NCI-H226 (cell line): ENCODE measurements at regions not wholly inside any gene's neighbourhood (a gene's known extent, or its start where the extent isn't known, plus 50 kb on each side); places are given as distances from the start of the nearest gene placed in this dataset.
"Not testable (repeated sequence)": the region's sequence is repeated elsewhere in the genome, so short reads cannot be mapped to it uniquely, and the experiment has no call there.

Experiments used
- DNase-seq: peaks from one replicate; pipeline ENCODE4 v3.0.0-alpha.2; 2015

DNA sequence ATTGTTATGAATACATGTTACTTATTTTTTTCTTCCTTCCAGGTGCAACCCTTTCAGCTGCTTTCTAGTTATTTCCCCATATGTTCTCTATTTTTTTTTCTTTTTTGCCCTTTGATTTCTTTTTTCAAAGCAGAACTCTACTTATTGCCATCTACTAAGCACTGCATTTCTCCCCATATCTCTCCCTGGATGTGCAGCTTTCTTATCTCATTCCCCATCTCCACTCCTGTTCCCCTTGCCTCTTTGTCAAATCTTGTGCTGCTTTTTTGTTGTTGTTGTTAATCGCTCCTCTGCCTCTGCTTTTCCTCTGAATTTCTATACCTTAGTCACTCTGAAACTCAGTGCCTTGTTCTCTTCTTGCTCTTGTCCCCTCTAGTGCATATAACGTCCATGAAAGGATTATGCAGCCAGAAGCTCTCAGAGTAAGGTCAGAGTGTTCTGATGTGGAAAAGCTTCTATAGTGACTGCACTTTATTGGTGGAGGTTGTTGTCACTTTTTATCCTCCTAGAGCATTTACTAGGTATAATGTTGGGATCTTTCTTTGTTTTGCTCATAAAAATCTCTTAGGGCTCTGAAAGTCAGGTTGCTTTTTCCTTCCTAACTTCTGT, 51.1 kb upstream of the JADE1 start:
- no peak for DNase-seq

DNA sequence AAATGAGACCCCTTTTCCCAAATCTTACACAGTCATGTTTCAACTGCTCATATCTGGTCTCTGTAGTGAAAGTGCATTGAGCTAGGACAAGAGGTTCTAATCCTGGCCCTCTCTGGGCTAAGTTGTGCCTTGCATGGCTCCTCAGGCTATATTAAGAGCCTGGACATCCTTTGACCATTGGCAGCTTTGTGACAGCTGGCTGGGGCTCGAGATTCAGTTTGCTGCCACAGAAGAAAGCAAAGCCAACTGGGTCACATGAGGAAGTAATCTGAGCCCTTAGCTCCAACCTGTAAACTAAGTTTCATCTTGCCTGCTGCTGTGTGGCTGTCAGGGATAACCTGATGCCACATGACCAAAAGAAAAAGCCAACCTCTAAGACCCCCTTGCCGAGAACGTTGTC, 51.8 kb upstream of the JADE1 start:
- no peak for DNase-seq

DNA sequence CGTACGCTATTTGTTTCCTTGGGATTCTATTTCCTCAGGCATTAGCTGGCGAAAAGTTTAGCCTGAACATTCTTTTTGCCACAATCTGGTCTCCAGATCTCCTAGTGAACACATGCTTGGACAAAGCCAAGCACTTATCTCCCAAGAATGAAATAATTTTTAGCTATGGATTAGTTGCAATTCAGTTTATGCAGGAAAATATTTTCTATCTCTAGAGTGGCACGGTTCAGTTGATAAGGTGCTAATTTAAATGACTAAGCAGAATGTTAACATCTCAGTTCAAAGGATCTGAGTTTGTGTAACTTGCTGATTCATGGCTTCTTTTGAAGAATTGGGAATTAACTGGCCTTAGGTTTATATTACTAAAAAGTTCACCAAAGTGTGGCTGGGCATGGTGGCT, 58.1 kb upstream of the JADE1 start:
- DNase-seq = no peak

DNA sequence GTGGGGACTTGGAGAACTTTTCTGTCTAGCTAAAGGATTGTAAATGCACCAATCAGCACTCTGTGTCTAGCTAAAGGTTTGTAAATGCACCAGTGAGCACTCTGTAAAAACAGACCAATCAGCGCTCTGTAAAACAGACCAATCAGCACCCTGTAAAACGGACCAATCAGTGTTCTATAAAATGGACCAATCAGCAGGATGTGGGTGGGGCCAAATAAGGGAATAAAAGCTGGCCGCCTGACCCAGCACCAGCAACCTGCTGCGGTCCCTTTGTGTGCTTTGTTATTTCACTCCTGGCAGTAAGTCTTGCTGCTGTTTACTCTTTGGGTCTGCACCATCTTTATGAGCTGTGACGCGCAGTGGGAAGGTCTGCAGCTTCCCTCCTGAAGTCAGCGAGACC, 67.8 kb upstream of the JADE1 start:
- DNase-seq = not testable (repeated sequence)

DNA sequence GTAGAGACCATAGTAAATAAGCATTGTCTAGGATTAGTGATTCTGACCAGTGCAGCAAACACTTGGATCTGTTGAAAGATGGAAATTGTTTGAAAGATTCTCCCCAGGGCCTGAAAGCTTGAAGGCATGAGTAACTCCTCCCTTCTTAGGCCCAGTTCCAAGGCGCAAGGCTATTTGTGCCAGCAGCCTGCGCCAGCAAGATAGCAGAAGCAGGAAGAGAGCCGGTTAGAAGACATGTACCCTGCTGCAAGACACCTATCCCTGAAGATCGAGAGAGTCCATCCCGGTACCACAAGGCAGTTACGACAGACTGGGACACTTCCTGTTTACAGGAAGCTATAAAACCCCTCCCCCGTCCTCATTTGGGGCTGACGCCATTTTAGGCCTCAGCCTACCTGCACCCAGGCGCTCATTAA, 72.4 kb upstream of the JADE1 start:
- DNase-seq = no peak

DNA sequence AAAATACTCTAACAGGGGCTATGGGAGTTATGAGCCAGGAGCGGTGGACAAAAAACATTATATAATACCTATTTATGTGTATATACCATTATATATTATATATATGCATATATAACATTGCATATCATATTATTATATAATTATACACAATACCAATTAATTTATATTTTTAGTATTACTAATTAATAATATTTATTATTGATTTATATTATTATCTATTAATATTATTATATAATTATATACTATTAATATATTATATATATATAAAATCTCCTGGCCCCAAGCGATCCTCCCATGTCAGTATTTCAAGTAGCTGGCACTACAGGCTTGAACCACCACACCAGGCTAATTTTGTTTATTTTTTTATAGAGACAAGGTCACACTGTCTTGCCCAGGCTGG, 73.8 kb upstream of the JADE1 start:
- no peak for DNase-seq

DNA sequence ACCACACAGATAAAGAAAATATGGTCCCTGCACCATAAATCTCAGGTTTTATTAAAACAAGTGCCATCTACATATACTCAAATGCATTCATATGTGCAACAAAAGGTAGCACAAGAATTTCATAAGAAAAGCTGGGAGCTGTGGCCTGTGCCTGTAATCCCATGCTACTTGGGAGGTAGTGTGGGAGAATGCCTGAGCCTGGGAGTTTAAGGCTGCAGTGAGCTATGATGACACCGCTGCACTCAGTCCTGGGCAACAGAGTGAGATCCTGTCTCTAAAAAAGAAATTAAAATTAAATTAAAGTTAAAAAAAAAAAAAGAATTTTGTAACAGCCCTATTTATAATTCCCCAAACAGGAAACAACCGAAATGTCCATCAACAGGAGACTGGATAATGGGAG, 81.3 kb upstream of the JADE1 start:
- no peak for DNase-seq

DNA sequence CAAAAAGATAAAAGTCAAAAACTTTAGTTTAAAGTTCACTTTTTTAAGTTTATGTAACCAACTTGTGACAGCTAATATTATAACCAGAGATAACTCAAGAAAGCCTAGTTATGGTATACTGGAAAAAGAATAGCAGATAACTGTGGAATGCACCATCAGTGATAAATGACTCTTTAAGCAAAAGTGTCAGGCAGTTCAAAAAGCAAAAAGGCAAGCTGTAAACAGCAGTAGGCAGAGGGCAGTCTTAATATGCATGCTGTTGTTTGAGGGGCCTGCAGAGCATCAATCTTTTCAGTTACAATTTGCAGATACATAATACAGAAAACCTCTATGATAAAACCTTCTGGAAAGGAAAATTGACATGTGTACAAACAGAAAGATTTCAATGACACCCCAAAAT, 81.8 kb upstream of the JADE1 start:
- peak; percentile 33 for DNase-seq

DNA sequence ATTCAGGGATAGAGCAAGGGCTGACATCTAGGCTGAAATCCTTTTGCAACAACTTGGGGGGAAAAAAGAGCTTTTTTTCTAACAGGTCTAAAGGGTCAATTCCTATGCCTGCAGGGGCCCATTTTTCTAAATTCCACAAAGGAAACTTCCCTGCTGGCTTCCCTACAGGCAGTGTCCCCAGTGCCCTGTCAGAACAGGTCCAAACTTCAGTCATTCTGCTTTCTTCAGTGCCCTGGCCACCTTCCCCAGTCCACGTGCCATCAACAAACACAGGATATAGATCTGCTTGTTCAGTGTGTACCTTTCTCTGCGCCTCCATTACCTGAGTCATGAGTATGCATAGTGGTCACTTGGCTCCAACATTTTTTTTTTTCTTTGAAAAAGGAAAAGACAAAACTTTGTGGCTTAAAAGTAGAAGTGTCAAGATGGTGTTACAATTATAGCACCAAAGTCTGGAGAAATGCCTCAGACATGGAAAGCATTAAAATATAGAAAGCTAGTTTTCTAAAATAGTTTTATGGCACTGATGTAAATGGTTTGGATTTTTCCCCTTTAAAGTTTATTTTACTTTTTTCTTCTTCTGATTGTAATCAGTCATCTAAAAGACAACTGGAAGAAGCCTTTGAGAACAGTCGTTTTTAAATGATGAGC, 84.0 kb upstream of the JADE1 start:
- DNase-seq = no peak

DNA sequence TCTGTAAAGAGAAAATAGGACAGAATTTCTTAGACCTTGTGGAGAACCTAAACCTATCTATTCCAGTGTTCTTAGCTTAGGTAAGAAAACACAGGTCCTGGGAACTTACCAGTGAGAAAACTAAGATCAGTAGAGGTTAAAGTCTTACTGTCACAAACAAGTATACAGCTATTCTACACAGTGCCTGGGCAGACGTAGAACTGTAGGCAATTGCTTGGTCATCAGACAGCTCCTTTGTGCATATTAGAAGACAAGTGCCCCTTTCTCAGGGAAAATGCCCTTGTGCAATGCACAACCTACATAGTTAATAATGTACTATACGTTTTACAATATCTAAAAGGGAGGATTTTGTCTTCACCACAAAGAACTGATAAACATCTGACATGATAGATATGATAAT, 86.6 kb upstream of the JADE1 start:
- DNase-seq = no peak

DNA sequence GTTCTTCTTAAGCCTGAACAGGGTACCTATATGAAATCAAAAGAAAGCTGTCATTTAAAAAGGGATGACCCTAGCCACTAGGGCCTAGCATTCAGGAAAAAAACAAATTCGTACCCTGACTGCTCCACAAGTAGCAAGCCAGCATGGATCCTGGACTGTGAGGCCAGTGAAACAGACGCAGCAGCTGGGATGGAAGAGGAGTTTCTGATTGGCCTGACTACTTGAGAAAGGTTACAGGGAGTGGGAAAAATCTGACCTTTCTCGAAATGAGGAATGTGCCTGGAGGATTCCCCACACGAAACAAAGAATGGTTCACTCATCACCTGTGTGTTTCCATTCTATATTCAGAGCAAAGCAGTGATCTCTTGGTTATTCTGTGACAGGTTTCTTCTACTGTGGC, 87.6 kb upstream of the JADE1 start:
- no peak for DNase-seq

DNA sequence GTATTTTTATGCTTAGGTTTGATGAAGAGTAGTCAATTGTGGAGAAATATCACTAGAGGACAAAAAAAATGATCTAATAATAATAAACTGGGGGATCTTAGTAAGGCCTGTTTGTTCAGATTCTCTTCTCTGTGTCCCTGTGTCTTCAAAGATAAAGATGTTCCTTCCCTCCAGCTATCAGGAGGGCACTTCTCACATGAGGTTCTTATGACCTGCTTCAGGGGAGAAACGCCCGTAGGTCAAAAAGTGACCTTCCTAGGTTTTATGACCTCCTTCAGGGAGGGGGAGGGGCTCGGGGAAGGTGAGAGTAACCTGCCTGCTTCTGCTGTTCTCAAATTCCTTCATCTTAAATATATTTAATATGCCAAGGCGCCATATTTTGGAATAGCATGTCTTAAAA, 89.2 kb upstream of the JADE1 start:
- DNase-seq = no peak

DNA sequence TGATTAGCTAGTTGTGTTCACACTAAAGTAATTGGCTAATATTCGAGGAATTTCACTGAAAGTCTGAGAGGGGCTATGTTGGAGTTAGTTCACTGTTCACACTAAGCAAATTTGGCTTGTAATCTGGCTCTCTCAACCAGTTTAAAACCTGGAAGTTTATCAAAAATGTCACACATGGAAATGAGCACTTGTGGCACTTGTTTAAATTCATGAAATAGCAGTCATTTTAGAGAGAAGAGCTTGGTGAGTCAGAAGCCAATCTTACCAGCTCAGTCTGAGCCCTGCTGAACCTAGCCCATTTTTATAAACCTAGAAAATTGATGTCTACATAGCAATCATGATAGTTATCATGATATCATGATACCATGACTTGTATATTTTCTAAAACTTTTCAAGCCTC, 90.7 kb upstream of the JADE1 start:
- no peak for DNase-seq

DNA sequence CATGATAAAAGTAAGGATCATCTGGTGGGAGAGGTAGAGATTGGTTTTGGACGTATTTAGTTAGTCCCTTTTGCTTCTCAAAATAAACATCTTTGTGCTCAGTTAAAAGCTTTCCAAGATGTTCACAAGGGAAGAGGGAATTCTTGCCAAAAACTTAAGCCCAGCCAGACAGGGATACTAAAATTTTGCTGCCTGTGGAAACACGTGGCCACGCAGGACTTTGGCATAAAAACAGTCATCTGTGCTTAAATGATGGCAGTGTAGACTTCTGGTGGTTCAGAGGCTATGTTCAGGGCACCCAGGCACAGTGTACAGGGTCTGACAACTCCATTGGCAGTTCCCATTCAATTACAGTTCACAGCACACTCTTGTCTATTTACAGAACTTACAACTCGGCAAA, 93.2 kb upstream of the JADE1 start:
- DNase-seq = no peak

DNA sequence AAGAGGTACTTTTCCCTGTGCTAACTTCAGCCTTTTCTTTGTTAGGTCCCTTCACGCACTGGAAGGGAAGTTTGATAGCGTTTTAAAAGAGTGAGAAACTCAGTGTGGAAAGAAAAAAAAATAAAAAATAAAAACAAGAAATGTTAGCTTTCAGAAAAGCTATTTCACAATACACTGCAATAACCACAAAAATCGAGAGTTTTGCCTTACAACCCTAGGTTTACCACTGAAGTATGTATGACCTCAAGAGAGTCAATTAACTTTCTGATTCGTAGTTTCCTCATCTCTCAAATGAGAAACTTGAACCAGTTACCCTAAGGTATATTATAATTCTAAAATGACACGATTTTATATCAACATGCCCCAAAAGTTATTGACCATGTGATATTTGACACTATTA, 93.9 kb upstream of the JADE1 start:
- DNase-seq = no peak

DNA sequence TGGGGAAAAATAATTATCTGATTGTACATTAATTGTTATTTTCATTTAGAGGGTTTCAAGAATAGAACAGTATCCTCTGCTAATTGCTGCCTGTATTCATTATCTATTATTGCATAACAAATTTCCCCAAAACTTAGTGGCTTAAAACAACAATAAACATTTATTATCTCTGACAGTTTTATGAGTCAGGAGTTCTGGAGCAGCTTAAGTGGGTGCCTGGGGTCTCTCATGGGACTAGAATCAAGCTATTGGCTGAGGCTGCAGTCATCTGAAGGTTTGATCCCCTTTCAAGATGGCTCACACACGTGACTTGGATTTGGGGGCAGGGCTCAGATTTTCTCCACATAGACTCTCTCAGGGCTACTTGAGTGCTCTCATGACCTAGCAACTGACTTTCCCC, 98.1 kb upstream of the JADE1 start:
- no peak for DNase-seq

DNA sequence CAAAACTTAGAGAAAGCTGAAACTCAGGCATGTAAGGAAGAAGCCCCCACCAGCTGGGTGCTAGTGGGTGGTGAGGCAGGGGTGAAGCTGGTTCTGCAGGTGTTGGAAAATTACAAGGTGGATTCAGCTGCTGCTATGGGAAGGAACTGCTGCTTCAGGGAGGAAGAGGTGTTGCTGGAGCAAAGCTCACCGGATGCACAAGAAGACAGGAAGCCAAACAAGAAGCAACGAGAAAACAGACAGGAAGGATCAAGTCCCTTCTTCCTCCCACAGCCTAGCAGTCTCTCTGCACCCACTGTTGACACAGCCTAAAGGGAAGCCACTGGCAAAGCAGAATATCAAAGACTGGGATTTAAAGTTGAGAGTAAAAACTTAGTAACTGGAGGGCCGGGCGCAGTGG, 100.2 kb upstream of the JADE1 start:
- no peak for DNase-seq

DNA sequence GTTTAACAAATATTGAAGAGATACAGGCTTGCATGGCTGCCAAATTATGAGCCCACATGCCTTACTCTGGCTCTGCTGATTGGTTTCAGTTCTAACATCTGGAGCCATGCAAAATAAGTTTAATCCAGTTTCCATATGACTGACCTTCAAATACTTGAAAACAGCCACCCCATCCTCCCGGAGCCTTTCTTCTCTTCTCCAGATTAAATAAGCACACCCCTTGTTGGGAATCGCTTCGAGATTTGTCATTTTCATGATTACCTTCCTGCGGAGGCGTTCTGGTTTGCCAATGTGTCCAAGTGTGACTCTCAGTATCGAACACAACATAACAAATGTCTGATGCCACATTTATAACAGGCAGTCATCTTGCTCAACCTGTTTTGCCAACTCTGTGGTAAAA, 101.6 kb upstream of the JADE1 start:
- no peak for DNase-seq

DNA sequence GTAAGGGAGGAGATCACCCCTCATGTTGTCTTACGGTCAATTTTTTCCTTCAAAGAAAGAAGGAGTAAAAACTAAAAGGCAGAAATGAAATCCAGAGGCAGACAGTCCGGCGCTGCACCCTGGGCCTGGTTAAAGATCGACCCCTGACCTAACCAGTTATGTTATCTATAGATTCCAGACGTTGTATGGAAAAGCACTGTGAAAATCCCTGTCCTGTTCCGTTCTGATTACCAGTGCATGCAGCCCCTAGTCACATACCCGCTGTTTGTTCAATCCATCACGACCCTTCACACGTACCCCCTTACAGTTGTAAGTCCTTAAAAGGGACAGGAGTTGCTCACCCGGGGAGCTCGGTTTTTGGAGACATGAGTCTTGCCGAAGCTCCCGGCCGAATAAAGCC, 105.6 kb upstream of the JADE1 start:
- DNase-seq = no peak

DNA sequence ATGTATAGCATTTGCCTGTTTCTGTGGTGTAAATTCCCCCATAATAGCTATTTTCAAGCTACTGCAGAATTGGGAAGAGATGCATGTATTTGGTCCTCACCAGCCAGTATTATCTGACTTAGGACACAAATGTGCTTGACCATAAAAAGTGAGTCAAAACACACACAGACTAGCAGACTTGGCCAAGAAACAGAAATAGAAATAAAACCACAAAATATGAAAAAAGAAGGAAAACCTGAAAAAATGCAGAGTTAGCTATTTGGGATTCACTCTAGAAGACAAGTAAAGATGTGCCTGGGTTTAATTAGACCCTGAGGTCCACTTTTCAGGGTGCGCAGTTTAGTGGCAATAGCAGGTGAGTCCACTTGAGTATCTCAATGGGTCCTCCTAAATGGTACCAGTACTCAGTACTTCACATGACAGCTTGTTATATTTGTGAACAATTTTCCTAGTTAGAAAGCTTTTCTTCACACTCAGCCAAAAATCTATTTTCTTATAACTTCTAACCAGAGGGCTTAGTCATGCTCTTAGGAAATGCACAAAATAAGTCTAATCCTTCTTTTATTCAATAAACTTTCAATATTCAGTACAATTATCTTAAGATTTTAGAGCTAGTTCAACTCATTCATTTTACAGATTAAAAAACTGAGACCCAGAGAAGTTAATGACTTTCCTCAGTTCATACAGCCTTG, 108.7 kb upstream of the JADE1 start:
- DNase-seq = no peak

DNA sequence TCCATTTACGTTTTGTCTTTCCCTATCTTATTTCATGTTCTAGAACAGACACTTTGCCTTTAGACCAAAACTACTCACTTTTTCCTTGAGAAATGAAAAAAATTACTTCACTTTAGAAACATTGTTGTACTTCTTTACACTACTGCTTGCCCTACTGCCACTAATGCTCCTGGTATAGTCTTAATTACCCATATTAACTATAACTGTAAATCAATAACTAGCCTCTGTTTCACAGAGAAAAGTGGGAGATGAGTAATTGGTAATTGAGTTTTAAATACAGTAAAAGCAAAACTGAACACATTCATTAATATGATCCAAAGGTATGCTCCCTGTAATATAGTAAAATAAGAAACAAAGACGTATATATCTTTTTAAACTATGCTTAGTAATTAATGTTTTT, 111.1 kb upstream of the JADE1 start:
- DNase-seq = no peak

DNA sequence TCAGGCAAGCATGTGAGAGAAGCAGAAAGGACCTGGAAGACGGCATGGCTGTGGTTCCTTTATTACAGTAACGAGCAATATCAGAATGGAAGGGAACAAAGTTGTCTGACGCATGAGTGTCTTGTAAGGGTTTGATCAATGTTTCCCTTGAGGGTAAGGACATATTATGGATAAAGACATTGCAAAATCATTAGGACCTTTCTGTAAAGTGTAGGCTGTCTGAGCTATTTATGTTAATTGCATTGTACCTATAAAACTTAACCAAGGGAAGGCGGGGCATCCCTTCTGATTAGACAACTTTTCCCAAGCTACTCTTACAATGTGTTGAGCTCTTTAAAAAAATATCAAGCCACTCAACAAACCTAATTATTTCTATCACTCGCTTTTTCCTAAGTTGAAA, 112.2 kb upstream of the JADE1 start:
- no peak for DNase-seq

DNA sequence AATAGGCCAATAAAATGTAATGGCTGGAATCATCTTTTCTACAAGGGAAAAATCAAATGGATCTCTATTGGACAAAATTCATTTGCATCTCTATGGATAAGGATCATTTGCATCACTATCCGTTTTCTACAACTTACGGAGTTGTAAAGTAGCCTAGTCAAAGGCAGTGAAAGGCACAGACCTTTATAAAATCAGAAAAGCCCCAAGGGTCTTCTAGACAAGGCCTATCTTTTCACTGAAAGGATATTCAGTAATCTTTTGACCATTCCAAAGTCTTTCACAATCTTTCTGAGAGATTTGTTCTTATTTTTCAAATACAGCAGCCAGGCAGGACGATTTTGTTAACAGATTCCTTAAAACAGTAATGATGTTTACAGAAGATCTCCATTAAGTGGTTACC, 119.5 kb upstream of the JADE1 start:
- no peak for DNase-seq

DNA sequence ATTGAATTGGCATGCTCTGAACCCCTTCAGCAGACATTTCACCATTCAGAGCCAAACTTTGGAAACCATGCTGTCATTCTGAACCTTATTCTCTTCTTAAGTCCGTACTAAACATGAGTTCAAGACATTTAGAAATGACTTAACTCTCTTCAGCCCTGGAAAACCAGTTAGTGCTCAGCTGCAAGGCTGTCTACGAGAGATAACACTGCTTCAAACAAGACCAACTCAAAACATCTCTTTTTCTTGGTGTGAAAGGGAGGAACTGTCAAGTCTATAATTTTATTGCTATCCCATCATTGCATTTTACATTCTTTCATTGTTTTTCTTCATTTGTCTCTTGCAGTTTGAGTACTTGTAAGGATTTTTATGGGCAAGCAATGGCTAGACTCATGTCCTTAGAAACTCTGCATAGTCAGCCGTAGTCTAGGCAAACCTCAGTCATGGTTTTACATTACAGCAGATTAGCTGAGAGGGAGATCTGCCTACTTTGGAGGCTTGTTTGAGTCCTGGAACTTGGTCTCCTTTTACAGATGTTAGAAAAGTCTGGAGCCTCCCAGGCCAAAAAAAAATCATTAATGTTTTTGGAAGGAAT, 120.6 kb upstream of the JADE1 start:
- DNase-seq = no peak
